GDM1 (cell line): ENCODE measurements at regions not wholly inside any gene's neighbourhood (a gene's known extent, or its start where the extent isn't known, plus 50 kb on each side); places are given as distances from the start of the nearest gene placed in this dataset.

Experiments used
- DNase-seq: peaks from one replicate; lab custom pipeline; 2025; lab: John Stamatoyannopoulos, UW

GRCh38 chr17:36756695-36757094, 155.3 kb downstream of the MRM1 start:
- no peak for DNase-seq

GRCh38 chr17:36760425-36760824, 159.0 kb downstream of the MRM1 start:
- DNase-seq, result no peak

GRCh38 chr17:36761203-36761950, 160.0 kb downstream of the MRM1 start:
- DNase-seq, result no peak

GRCh38 chr17:36765436-36766043, 164.2 kb downstream of the MRM1 start:
- no peak for DNase-seq

DNA sequence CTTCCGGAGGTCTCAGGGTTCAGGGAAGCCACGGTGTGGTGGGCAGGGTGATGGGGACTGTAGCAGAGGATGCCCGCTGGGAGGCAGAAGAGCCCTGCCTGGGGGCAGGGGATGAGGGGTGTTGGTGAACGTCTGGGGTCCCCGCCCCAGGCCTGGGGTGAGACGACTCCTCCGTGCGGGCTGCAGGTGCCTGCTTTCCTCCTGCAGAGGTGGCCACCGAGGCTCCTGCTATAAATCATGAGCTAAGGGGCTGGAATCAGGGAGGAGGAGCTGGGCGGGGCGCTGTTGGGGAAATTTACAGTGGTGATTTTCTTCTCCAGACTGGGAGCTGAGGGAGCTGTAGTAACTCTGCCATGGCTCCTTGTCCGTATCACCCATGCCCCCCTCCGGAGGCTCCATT, 167.0 kb downstream of the MRM1 start:
- no peak for DNase-seq

DNA sequence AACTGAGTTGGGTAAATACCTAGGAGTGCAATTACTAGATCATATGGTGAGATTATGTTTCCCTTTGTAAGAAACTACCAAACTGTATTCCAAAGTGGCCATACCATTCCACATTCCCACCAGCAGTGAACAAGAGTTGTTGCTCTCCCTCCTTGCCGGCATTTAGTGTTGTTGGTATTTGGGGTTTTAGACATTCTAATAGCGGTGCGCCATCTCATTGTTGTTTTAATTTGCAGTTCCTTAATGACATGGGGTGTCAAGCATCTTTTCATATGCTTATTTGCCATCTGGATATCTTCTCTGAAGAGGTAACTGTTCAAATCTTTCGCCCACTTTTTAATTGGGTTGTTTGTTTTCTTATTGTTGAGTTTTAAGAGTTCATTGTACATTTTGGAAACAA, 164.2 kb upstream of the LHX1 start:
- no peak for DNase-seq

DNA sequence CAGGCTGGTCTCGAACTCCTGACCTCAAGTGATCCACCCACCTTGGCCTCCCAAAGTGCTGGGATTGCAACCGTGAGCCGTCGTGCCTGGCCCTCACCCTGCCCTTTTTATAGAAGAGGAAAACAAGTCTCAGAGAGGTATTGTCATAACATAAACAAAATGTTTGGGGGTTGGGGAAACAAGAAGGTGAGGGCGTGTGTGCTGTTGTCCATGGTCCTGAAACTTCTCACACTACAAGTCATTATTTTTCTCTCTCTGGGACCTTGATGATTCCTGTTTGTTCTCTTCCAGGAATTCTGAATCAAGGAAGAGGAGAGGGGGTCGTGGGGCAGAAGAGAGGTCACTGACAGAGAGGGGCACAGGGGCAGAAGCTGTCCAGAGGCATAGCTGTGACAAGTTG, 160.2 kb upstream of the LHX1 start:
- DNase-seq, result no peak

GRCh38 chr17:36778448-36778847, 158.8 kb upstream of the LHX1 start:
- no peak for DNase-seq

- no peak for DNase-seq
These were observed 157.7 kb upstream of the LHX1 start for GRCh38 chr17:36779550-36779949.

DNA sequence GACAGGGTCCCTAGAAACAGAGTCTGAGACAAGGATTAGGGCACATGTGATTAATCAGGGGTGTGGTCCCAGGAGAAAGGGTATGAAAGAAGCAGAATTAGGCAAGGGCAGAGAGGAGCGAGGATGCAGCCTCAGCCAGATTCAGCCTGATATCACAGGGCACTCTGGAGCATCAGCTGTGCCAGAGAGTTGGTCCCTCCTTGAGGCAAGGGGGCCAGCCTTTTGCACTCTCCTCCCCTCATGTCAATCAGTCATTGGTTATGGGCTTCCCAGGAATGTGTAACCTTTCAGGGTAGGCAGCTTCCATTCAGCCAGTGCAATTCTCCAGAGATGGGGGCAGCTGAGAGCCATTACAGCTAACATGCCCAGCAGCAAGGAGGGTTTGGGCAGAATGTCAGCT, 152.6 kb upstream of the LHX1 start:
- DNase-seq, result no peak

DNA sequence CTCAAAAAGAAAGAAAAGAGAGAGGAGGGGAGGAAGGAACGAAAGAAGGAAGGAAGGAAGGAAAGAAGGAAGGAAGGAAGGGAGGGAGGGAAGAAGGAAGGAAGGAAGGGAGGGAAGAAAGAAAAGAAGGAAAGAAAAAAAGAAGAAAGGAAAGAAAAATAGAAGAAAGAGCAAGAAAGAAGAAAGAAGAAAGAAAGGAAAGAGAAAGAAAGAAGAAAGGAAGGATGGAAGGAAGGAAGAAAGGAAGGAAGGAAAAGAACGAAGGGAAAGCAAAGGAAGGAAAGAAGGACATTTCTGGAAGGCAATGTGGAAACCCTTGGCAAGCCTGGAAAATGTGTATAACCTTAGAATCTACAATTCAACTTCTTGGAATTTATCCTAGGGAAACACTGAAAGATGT, 150.4 kb upstream of the LHX1 start:
- no peak for DNase-seq

DNA sequence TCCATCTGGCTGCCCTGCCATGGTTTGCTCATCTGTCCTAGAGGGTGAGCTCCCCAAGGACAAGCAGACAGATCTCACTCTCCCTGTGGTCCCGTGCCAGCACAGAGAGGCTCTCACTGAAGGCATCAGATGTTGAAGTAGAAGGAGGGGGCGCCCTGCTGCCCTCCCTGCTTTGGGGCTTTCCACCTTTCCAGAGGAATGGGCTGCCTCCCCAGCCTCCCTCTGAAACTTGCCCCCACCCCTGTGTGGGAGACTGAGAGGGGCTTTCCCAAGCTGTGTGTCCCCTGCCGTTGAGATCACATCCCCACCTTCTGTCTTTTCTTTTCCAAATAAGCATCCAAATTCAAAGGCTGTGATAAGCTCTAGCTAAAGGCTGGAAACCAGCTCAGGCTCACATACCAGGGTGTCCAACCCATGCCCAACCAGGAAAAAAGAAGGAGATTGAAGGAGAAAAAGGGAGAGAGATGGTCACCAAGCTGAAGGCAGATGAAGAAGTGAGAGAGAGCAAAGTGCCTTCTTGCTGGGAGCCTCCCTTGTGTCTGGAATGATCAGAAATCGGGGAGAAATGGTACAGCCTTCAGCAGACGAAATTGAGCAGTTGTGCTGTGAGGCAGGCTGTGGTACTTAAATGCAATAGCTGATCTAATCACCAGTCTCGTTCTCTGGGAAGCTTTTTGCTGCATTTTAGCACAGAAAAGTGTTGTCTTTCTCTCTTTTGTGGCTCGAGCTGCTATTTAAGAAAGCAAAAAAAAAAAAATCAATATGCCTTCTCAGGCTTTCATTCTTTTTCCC, 145.9 kb upstream of the LHX1 start:
- DNase-seq, result no peak

DNA sequence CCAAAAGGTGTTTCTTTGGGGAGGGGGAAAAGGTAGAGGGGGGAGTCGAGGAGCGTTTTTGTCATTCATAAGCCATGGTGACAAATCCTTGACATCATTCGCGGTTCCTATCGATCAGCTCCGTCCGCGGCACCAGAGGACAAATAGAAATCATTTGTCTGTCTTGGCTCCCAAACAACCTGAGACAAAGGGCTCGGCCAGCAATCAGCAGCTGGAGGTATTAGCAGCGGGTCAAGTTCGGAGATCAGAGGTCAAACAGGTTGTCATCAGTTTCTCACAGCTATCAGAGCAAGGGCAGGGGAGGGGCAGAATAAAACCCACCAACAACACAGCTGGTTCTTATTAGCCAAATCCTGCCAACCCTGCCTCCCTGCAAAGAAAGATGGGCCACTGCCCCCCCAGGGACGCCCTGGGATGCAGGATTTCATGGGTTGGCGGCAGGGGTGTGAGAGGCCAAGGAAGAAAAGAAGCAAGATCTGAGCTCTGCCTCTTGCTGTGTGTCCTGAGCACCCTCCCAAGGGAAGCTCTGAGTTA, 145.3 kb upstream of the LHX1 start:
- DNase-seq, result no peak

DNA sequence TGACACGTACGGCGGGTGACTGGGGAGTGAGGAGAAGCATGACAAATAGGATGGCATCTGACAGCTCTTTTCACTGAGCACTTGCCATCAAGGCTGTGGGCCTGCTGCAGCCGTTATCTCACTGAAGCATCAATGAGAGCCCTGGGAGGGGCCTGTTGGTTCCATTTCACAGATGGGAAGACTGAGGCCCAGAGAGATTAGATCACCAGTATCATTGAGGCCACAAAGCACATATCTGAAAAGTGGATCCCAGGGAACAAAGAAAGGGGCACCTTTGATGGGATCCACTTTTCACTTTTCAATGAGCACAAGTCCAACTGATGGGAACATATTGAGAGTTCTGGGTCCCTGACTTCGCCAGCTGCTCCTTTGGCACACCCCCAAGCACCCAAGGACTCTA, 144.4 kb upstream of the LHX1 start:
- no peak for DNase-seq

- no peak for DNase-seq
These were observed 143.3 kb upstream of the LHX1 start for GRCh38 chr17:36793976-36794375.

DNA sequence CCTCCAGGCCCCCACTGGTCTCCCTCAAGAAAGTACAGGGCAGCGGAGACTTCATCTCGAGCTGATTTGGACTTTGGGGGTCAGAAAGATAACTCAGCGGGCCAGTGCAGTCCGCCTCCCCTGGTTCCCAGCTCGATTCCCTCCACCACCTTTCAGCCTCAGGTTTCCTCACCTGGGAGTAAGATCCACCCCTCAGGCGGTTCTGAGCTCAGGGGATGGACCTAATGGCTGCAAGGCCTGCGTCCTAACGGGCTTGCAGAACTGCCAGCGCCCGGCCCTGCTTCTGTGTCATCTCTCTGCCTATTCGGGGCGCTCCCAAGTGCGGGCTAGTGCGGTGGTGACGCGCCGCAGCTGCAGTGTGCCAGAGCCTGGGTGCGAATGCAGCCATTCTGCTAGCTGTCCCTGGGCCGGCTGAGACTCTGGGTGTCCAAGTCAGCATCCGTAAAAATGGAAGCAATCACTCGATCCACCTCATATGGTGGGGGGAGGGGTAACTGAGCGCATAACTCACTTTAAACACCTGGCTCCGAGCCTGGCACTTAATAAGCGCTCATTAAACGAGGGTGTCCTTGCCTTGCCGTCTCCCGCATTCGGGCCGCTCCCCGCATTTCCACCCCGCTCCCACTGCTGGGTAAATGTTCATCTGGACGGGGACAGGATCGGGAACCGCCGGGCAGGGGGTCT, 129.6 kb upstream of the LHX1 start:
- no peak for DNase-seq

- no peak for DNase-seq
These were observed 129.1 kb upstream of the LHX1 start for GRCh38 chr17:36808180-36808661.

DNA sequence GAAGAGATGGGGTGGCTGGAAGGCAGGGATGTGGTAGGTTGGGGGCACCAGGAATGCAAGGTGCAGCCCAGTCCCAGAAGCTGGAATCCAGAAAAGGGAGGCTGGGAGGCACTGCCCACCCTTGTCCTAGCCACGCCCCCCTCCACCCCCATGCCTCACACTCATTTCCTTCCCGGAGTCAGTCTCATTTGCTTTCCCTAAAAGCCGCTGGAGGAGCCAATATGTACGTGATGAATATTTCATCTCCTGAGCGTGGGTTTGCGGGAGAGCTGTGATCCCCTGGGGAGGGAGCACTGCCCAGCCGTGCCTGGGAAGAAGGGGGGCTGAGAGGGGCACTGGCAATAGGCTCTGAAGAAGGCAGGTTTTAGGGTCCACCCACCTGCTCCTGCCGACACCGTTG, 124.5 kb upstream of the LHX1 start:
- no peak for DNase-seq

DNA sequence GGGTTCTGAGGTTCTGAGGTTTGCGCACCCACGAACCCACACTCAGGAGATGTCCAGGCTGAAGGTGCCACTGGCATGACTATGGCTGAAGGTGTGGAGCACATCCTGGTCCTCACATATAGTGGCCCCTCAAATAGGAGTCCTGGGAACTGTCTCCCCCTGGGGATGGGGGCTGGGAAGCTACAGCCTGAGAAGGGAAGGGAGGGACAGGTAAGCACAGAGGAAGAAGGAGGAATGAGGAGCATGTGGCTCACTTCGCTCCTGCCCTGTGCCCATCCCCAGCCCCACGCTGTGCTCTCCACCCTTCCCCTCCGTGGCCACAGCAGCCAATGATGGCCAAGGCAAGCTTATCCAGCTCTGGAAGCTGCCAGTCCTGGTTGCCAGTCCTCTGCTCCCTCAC, 123.9 kb upstream of the LHX1 start:
- DNase-seq, result no peak

DNA sequence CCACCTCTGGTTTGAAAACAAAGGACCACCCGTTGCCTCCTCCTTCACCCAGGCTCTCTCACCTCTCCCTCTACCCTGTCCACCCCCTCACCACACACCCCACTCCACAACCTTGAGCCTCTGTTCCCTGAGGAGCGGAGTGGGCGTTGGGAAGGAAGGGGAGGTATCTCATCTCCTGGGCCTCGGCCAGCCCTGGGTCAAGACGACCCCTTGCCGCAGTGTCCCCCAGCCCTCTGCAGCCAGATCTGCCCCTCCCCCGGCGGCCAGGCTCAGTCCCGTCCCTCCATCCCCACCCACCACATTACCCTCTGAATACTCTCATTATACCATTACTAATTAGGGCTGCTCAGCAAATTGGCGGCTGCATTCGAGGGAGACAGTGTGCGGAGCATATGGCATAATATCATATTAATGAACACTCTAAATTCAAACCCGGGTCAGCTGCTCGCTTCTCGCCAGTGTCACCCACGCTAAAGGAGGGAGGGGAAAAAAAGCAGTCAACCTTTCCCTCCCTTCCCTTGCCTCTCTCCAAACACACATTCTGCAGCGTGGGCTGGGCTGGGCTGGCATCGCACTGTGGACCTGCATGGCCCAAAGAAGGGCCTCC, 123.2 kb upstream of the LHX1 start:
- no peak for DNase-seq

DNA sequence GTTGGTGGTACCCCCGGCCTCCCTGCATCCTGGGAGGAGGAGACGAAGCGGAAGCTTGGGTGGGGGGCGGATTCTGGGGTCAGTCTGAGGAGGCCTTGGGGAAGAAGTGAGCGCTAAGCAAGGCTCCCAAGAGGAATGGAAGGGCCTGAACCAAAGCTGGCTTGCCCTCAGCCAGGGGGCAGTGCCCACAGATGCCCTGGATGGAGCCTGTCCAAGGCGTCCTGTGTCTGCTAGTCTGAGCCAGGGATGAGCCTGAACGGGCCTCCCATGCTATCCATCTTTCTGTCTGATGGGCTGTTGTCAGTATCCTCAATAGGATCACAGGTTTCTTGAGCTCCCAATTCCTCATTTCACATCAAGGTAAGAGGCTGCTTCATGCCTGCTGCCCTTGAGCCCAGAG, 122.3 kb upstream of the LHX1 start:
- no peak for DNase-seq
